OCI-LY3 (cell line): ENCODE measurements at regions not wholly inside any gene's neighbourhood (a gene's known extent, or its start where the extent isn't known, plus 50 kb on each side); places are given as distances from the start of the nearest gene placed in this dataset.

Source experiments
- H2AFZ ChIP-seq: fragments of 200-600, 300-600 bp; shearing (Covaris generic); 2 replicates; pipeline ENCODE4 v1.6.0; 2014; ENCODE audit warnings: antibody characterized with exemption, low read depth, low read length
- H3K27ac ChIP-seq: fragments of 200-600, 300-600 bp; sonication (generic); 2 replicates; pipeline ENCODE4 v1.5.1; 2014; ENCODE audit warnings: mild to moderate bottlenecking, low read length, moderate library complexity, mixed read lengths
- H3K27me3 ChIP-seq: fragments of 200-600, 300-600 bp; sonication (generic); 2 replicates; pipeline ENCODE4 v1.6.1; 2014; ENCODE audit warnings: low read depth, low read length, mixed read lengths
- H3K36me3 ChIP-seq: fragments of 200-600, 300-600 bp; sonication (generic); replicated peaks from 2 replicates; pipeline ENCODE3; 2014; ENCODE audit warnings: low read depth, low read length, mixed read lengths
- H3K4me1 ChIP-seq: fragments of 300-600, 200-600 bp; sonication (generic); 2 replicates; pipeline ENCODE4 v1.6.1; 2014; ENCODE audit warnings: low read length, mixed read lengths
- H3K4me2 ChIP-seq: fragments of 200-600, 300-600 bp; sonication (generic); 2 replicates; pipeline ENCODE4 v1.6.1; 2014; ENCODE audit warnings: low read length, mixed read lengths
- H3K4me3 ChIP-seq: fragments of 300-600, 200-600 bp; sonication (generic); 2 replicates; pipeline ENCODE4 v1.5.1; 2014; ENCODE audit warnings: antibody characterized with exemption, mild to moderate bottlenecking, low read length, moderate library complexity
- H3K79me2 ChIP-seq: fragments of 300-600, 200-600 bp; shearing (Covaris generic); 2 replicates; pipeline ENCODE4 v1.6.1; 2014; ENCODE audit warnings: mild to moderate bottlenecking, low read length, mixed read lengths
- H3K9ac ChIP-seq: fragments of 300-600, 200-600 bp; shearing (Covaris generic); 2 replicates; pipeline ENCODE4 v1.6.0; 2014; ENCODE audit warnings: mild to moderate bottlenecking, low read length, moderate library complexity
- H3K9me3 ChIP-seq: fragments of 200-600, 300-600 bp; shearing (Covaris generic); 2 replicates; pipeline ENCODE4 v1.6.1; 2014; ENCODE audit warnings: low read length, mixed read lengths; ENCODE audit not compliant: insufficient read depth
- H4K20me1 ChIP-seq: fragments of 200-600, 300-600 bp; sonication (generic); 2 replicates; pipeline ENCODE4 v1.6.1; 2016; ENCODE audit warnings: low read length, mixed read lengths; ENCODE audit not compliant: insufficient read depth
- CTCF ChIP-seq: fragments of 200-600, 300-600 bp; sonication (generic); IDR thresholded peaks from 2 replicates; pipeline ENCODE4 v1.5.1; 2014; ENCODE audit warnings: antibody characterized with exemption, low read length, low read depth
- EZH2phosphoT487 ChIP-seq: fragments of 200-600 bp; shearing (Covaris generic); IDR thresholded peaks from 2 replicates; pipeline ENCODE4 v1.6.1; 2018; ENCODE audit warnings: antibody characterized with exemption, mixed run types, low read depth

- Histone ChIP-seq H3K27me3 (no peaks in the 10 kb centered on the region), H3K9ac (no peak overlapping the region)
Observed at GRCh38 chr1:72915581-72915980, 633.2 kb upstream of the NEGR1 start.

GRCh38 chr1:72911656-72912055 lies 629.3 kb upstream of the NEGR1 start:
- TF ChIP-seq EZH2phosphoT487 (no peak), CTCF (no peak)
- no peak overlapping the region for H3K4me2 ChIP-seq
- no peaks in the 10 kb centered on the region for H4K20me1 ChIP-seq

More at GRCh38 chr1:72915581-72915980, 633.2 kb upstream of the NEGR1 start:
- no peak overlapping the region for H3K27ac ChIP-seq
- no peak overlapping the region for H3K4me3 ChIP-seq
- no peaks in the 10 kb centered on the region for H3K4me1 ChIP-seq
- no peaks in the 10 kb centered on the region for H3K36me3 ChIP-seq
- TF ChIP-seq CTCF: no peak
- TF ChIP-seq EZH2phosphoT487: no peak
- no peaks in the 10 kb centered on the region for H3K9me3 ChIP-seq
- no peak overlapping the region for H2AFZ ChIP-seq
- H3K79me2 ChIP-seq: no peaks in the 10 kb centered on the region
- H4K20me1 ChIP-seq: no peaks in the 10 kb centered on the region
- H3K4me2 ChIP-seq: no peak overlapping the region

GRCh38 chr1:72896256-72896655 lies 613.9 kb upstream of the NEGR1 start:
- TF ChIP-seq EZH2phosphoT487: no peak
- TF ChIP-seq CTCF: no peak
- Histone ChIP-seq H3K4me3 (no peak overlapping the region), H3K4me2 (no peak overlapping the region), H3K9me3 (no peaks in the 10 kb centered on the region), H3K27ac (no peak overlapping the region), H3K9ac (no peak overlapping the region), H3K79me2 (no peaks in the 10 kb centered on the region), H3K4me1 (no peaks in the 10 kb centered on the region), H3K27me3 (no peaks in the 10 kb centered on the region), H2AFZ (no peak overlapping the region), H3K36me3 (no peaks in the 10 kb centered on the region), H4K20me1 (no peaks in the 10 kb centered on the region)

More at GRCh38 chr1:72911656-72912055, 629.3 kb upstream of the NEGR1 start:
- no peaks in the 10 kb centered on the region for H3K27me3 ChIP-seq
- H2AFZ ChIP-seq: no peak overlapping the region
- no peaks in the 10 kb centered on the region for H3K9me3 ChIP-seq
- no peak overlapping the region for H3K9ac ChIP-seq
- H3K36me3 ChIP-seq: no peaks in the 10 kb centered on the region
- H3K27ac ChIP-seq: no peak overlapping the region
- H3K4me1 ChIP-seq: no peaks in the 10 kb centered on the region
- H3K79me2 ChIP-seq: no peaks in the 10 kb centered on the region
- H3K4me3 ChIP-seq: no peak overlapping the region

GRCh38 chr1:72892461-72892860 lies 610.1 kb upstream of the NEGR1 start:
- TF ChIP-seq CTCF (no peak), EZH2phosphoT487 (no peak)
- no peak overlapping the region for H3K27ac ChIP-seq

More at GRCh38 chr1:72892461-72892860, 610.1 kb upstream of the NEGR1 start:
- no peak overlapping the region for H3K4me3 ChIP-seq
- no peaks in the 10 kb centered on the region for H3K27me3 ChIP-seq
- no peak overlapping the region for H2AFZ ChIP-seq
- H3K9ac ChIP-seq: no peak overlapping the region
- no peaks in the 10 kb centered on the region for H3K79me2 ChIP-seq
- no peaks in the 10 kb centered on the region for H3K9me3 ChIP-seq
- no peaks in the 10 kb centered on the region for H4K20me1 ChIP-seq
- no peaks in the 10 kb centered on the region for H3K4me1 ChIP-seq
- no peaks in the 10 kb centered on the region for H3K36me3 ChIP-seq
- no peak overlapping the region for H3K4me2 ChIP-seq
